ENCODE measurements at regions not wholly inside any gene's neighbourhood (a gene's known extent, or its start where the extent isn't known, plus 50 kb on each side); places are given as distances from the start of the nearest gene placed in this dataset.

DNA sequence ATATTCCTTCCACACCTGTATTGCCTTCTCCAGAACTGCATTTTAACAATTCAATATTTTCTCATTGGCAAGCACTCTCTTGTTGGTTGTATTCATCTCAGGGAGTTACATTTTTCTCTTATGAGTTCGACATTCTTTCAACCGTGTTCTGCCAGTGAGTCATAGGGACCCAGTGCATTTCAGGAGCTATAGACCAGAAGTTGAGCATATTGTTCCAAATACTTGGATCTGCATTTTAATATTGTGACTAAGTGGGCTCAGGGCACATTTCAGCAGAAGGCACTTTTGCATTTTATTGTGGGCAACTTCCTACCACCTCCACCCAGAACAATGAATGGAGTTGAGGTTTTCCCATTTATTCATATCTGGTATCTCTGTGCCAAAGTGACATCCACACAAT, 132.8 kb downstream of the TNFSF18 start:
- no peaks in the 10 kb centered on the region for H4K20me1 ChIP-seq (ENCODE audit: insufficient read depth)
- H2AFZ ChIP-seq, result no peak overlapping the region
- no peaks in the 10 kb centered on the region for H3K36me3 ChIP-seq (ENCODE audit: low read depth)
- CTCF ChIA-PET, result no interaction called here
- intact Hi-C loops (cut with micrococcal nuclease; ENCODE audit: unreplicated experiment), result loop anchor here (1.0 to 5.0 kb wide), 7 partner anchors 16 to 351 kb away; no protein-coding TSS in a partner anchor
- BruUV-seq (replicated peaks), result no TSS peak
- H3K79me2 ChIP-seq (ENCODE audit: low read depth), result no peaks in the 10 kb centered on the region
- peak overlapping the region; percentile 29 for H3K4me3 ChIP-seq
- H3K4me1 ChIP-seq (replicated peaks; ENCODE audit: insufficient read depth), result peaks cover 23% of the 10 kb centered on the region
- H3K9me3 ChIP-seq (ENCODE audit: insufficient read depth, low read depth), result peaks cover 35% of the 10 kb centered on the region
- H3K4me2 ChIP-seq, result peak overlapping the region; percentile 56
- H3K27me3 ChIP-seq (ENCODE audit: insufficient read depth, low read depth), result no peaks in the 10 kb centered on the region
- peak overlapping the region; percentile 84 for H3K27ac ChIP-seq
- peak; percentile 63 to 97 for DNase-seq
- peaks cover 26% of the 10 kb centered on the region for H3F3A ChIP-seq (ENCODE audit: insufficient read depth, low read depth)
- TF ChIP-seq, protein P1, sequence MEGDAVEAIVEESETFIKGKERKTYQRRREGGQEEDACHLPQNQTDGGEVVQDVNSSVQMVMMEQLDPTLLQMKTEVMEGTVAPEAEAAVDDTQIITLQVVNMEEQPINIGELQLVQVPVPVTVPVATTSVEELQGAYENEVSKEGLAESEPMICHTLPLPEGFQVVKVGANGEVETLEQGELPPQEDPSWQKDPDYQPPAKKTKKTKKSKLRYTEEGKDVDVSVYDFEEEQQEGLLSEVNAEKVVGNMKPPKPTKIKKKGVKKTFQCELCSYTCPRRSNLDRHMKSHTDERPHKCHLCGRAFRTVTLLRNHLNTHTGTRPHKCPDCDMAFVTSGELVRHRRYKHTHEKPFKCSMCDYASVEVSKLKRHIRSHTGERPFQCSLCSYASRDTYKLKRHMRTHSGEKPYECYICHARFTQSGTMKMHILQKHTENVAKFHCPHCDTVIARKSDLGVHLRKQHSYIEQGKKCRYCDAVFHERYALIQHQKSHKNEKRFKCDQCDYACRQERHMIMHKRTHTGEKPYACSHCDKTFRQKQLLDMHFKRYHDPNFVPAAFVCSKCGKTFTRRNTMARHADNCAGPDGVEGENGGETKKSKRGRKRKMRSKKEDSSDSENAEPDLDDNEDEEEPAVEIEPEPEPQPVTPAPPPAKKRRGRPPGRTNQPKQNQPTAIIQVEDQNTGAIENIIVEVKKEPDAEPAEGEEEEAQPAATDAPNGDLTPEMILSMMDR (conservative IDR thresholded peaks at IDR 0.05), result no peak
- TF ChIP-seq EZH2 (IDR thresholded peaks at IDR 0.05; ENCODE audit: low read depth), result no peak
- POLR2A ChIA-PET (ENCODE audit: unreplicated experiment), result interaction anchor here (0.5 to 1.0 kb wide), 4 partner anchors 9 to 565 kb away, joined by 3 to 19 read pairs (median 7); no protein-coding TSS in a partner anchor
- H3K9me2 ChIP-seq (ENCODE audit: insufficient read depth), result no peaks in the 10 kb centered on the region

DNA sequence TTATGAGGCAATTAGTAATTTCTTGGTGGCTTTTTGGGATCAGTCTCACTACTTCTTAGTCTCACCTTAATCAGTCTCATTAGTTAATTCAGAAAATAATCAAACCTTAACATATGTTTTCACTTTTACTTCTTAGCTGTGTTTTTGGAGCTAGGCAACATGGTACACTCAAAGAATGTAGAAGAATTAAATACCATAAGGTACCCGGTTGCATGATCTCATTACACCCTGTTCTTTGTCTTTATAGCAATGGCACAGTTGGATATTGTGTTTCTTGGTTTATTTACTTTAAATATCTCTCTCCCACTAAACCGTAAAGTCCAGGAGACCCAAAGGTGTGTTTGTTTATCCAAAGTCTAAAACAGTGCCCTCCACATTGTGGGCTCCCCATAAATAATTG, 132.3 kb downstream of the TNFSF18 start:
- TSS peak; percentile 50 for BruUV-seq (replicated peaks)
- H3K36me3 ChIP-seq (ENCODE audit: low read depth), result no peaks in the 10 kb centered on the region
- H3K4me1 ChIP-seq (replicated peaks; ENCODE audit: insufficient read depth), result peaks cover 23% of the 10 kb centered on the region
- ChIA-PET CTCF (no interaction called here), POLR2A (ENCODE audit: unreplicated experiment) (interaction anchor here (0.5 to 1.0 kb wide), 2 partner anchors 9 to 59 kb away, joined by 8 to 19 read pairs; no protein-coding TSS in a partner anchor)
- H3K4me2 ChIP-seq, result peak overlapping the region; percentile 48
- no peaks in the 10 kb centered on the region for H4K20me1 ChIP-seq (ENCODE audit: insufficient read depth)
- no peaks in the 10 kb centered on the region for H3K79me2 ChIP-seq (ENCODE audit: low read depth)
- H3K9me3 ChIP-seq (ENCODE audit: insufficient read depth, low read depth), result peaks cover 35% of the 10 kb centered on the region
- H3K27me3 ChIP-seq (ENCODE audit: insufficient read depth, low read depth), result no peaks in the 10 kb centered on the region
- DNase-seq, result no peak
- intact Hi-C loops (cut with micrococcal nuclease; ENCODE audit: unreplicated experiment), result loop anchor here (1.0 to 5.0 kb wide), 7 partner anchors 16 to 351 kb away; no protein-coding TSS in a partner anchor
- no peak overlapping the region for H2AFZ ChIP-seq
- TF ChIP-seq, protein P1 (conservative IDR thresholded peaks at IDR 0.05), result no peak
- no peak for TF ChIP-seq EZH2 (IDR thresholded peaks at IDR 0.05; ENCODE audit: low read depth)
- H3K27ac ChIP-seq, result peak overlapping the region; percentile 84
- H3F3A ChIP-seq (ENCODE audit: insufficient read depth, low read depth), result peaks cover 26% of the 10 kb centered on the region
- H3K4me3 ChIP-seq, result no peak overlapping the region
- H3K9me2 ChIP-seq (ENCODE audit: insufficient read depth), result no peaks in the 10 kb centered on the region; the same call in 1 of the 2 replicates

DNA sequence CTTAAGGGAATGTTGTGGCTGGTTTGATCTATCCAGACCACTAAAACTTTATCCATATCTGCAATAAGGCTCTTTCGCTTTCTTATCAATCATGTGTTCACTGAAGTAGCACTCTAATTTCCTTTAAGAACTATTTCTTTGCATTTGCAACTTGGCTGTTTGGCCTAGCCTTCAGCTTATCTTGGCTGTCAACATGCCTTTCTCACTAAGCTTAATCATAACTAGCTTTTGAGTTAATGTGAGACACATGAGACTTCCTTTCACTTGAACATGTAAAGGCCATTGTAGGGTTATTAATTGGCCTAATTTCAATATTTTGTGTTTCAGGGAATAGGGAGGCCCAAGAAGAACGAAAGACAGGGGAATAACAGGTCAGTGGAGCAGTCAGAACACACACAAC, 124.7 kb downstream of the TNFSF18 start:
- Histone ChIP-seq H3K9me3 (ENCODE audit: insufficient read depth, low read depth) (peaks cover 8% of the 10 kb centered on the region), H3K27me3 (ENCODE audit: insufficient read depth, low read depth) (no peaks in the 10 kb centered on the region), H3K4me3 (no peak overlapping the region), H2AFZ (no peak overlapping the region), H3K27ac (no peak overlapping the region), H3K36me3 (ENCODE audit: low read depth) (no peaks in the 10 kb centered on the region), H4K20me1 (ENCODE audit: insufficient read depth) (no peaks in the 10 kb centered on the region), H3K4me1 (replicated peaks; ENCODE audit: insufficient read depth) (no peaks in the 10 kb centered on the region), H3K4me2 (no peak overlapping the region), H3F3A (ENCODE audit: insufficient read depth, low read depth) (no peaks in the 10 kb centered on the region), H3K79me2 (ENCODE audit: low read depth) (no peaks in the 10 kb centered on the region), H3K9me2 (ENCODE audit: insufficient read depth) (no peaks in the 10 kb centered on the region; the same call in 1 of the 2 replicates)
- DNase-seq, result no peak
- intact Hi-C loops (cut with micrococcal nuclease; ENCODE audit: unreplicated experiment), result no loop called here
- ChIA-PET CTCF (no interaction called here), POLR2A (ENCODE audit: unreplicated experiment) (no interaction called here)
- no TSS peak for BruUV-seq (replicated peaks)
- TF ChIP-seq, protein P1 (conservative IDR thresholded peaks at IDR 0.05), result no peak
- no peak for TF ChIP-seq EZH2 (IDR thresholded peaks at IDR 0.05; ENCODE audit: low read depth)
